ENCODE measurements at regions not wholly inside any gene's neighbourhood (a gene's known extent, or its start where the extent isn't known, plus 50 kb on each side); places are given as distances from the start of the nearest gene placed in this dataset.

- TF ChIP-seq CTCF (IDR thresholded peaks at IDR 0.05) (no peak), POLR2A (IDR thresholded peaks at IDR 0.05) (no peak)
These were observed 255.7 kb downstream of the DLEU7 start for GRCh38 chr13:50587645-50588373.

Measured in heart left ventricle (tissue), 13 donors.